ENCODE measurements at regions not wholly inside any gene's neighbourhood (a gene's known extent, or its start where the extent isn't known, plus 50 kb on each side); places are given as distances from the start of the nearest gene placed in this dataset.

- no peak overlapping the region for H3K4me3 Mint-ChIP-seq
- H3K4me1 Mint-ChIP-seq: peaks cover 32% of the 10 kb centered on the region
- POLR2A ChIA-PET: no interaction called here
- peaks cover 6% of the 10 kb centered on the region for H3K36me3 Mint-ChIP-seq (ENCODE audit: low read depth)
- CTCF ChIA-PET: no interaction called here
- DNase-seq: no peak
- H3K9me3 Mint-ChIP-seq: peaks cover 3% of the 10 kb centered on the region
- H3K27ac Mint-ChIP-seq: no peak overlapping the region
- H3K27me3 Mint-ChIP-seq: peaks cover 3% of the 10 kb centered on the region
These were observed 50.8 kb upstream of the PRSS1 start for GRCh38 chr7:142698429-142698828.

GRCh38 chr7:142697270-142697669, 52.0 kb upstream of the PRSS1 start:
- peaks cover 6% of the 10 kb centered on the region for H3K36me3 Mint-ChIP-seq (ENCODE audit: low read depth)
- H3K9me3 Mint-ChIP-seq: peaks cover 3% of the 10 kb centered on the region
- H3K4me1 Mint-ChIP-seq: peaks cover 32% of the 10 kb centered on the region
- H3K27me3 Mint-ChIP-seq: peaks cover 3% of the 10 kb centered on the region
- no peak overlapping the region for H3K4me3 Mint-ChIP-seq
- no peak for DNase-seq
- ChIA-PET POLR2A (no interaction called here), CTCF (no interaction called here)
- H3K27ac Mint-ChIP-seq: no peak overlapping the region

DNA sequence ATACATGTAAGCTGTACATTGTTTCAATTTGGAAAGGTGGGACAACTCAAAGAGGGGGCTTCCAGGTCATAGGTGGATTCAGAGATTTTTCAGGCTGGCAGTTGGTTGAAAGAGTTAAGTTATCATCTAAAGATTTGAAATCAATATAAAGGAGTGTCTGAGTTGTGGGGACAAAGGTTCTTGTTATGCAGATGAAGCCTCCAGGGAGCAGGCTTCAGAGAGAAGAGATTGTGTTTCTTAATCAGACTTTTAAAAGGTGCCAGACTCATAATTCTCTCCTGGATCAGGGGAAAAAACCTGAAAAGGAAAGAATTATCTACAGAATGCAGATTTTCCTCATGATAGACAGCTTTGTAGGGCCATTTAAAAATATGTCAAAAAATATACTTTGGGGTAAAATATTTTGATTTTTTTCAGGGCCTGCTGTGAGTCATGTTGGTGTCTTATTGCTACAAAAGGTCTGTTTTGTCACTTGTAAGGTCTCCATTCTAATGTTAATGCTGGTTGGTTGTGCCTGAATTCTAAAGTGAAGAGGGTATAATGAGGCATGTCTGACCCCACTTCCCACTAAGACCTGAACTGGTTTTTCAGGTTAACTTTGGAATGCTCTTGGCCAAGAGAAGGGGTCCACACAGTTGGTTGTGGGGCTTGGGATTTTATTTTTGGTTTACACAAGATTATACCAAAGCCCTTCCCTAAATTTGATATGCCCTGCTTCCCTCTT, 52.7 kb upstream of the PRSS1 start:
- H3K4me1 Mint-ChIP-seq: peaks cover 27% of the 10 kb centered on the region
- H3K36me3 Mint-ChIP-seq (ENCODE audit: low read depth): peaks cover 6% of the 10 kb centered on the region
- H3K27ac Mint-ChIP-seq: no peak overlapping the region
- ChIA-PET CTCF (interaction anchor here (1.0 to 1.3 kb wide), 2 partner anchors 86 to 115 kb away, joined by 3 read pairs; no protein-coding TSS in a partner anchor), POLR2A (no interaction called here)
- DNase-seq: no peak
- H3K9me3 Mint-ChIP-seq: peaks cover 3% of the 10 kb centered on the region
- H3K4me3 Mint-ChIP-seq: no peak overlapping the region
- H3K27me3 Mint-ChIP-seq: peaks cover 3% of the 10 kb centered on the region

GRCh38 chr7:142693911-142694310, 55.4 kb upstream of the PRSS1 start:
- Mint-ChIP-seq H3K9me3 (peaks cover 3% of the 10 kb centered on the region), H3K4me1 (peaks cover 25% of the 10 kb centered on the region), H3K36me3 (ENCODE audit: low read depth) (peaks cover 2% of the 10 kb centered on the region), H3K27ac (no peak overlapping the region), H3K4me3 (no peak overlapping the region), H3K27me3 (peaks cover 3% of the 10 kb centered on the region)
- POLR2A ChIA-PET: no interaction called here
- CTCF ChIA-PET: no interaction called here
- no peak for DNase-seq

GRCh38 chr7:142690554-142691182, 58.6 kb upstream of the PRSS1 start:
- no peaks in the 10 kb centered on the region for H3K36me3 Mint-ChIP-seq (ENCODE audit: low read depth)
- ChIA-PET POLR2A (no interaction called here), CTCF (no interaction called here)
- H3K4me3 Mint-ChIP-seq: no peak overlapping the region
- DNase-seq: no peak
- peaks cover 31% of the 10 kb centered on the region for H3K4me1 Mint-ChIP-seq
- H3K27ac Mint-ChIP-seq: peak overlapping the region; percentile 78
- no peaks in the 10 kb centered on the region for H3K27me3 Mint-ChIP-seq
- H3K9me3 Mint-ChIP-seq: no peaks in the 10 kb centered on the region

DNA sequence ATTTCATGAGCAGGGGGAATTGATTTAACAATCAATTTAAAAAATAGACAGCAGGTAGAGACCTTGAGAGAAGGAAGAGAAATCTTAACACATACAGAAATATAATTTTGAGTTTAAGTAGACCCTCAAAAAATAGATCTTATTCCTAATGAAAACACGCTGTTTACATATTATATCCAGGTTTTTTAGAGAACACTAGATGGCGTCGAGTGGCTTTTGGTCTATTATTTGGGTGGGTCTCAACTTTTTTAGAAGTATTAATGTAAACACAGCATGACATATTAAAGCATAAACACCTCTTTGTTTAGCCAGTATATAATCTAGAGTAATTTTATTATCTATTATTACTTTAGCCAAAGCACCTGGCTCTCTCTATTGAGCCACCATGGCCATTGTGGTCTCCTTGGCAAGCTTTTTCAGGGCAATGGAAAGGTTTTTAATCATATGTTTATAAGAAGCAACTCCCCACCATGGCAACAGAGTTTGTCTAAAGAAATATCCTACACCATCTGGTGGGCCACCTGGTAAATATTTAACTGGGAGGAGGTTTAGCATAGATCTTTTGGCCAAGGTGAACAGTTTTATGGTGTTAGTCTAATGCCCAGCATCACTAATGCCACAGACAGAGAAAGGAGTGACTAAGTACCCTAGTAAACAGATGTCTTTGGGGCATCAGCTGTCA, 59.7 kb upstream of the PRSS1 start:
- ChIA-PET POLR2A (no interaction called here), CTCF (no interaction called here)
- H3K4me1 Mint-ChIP-seq: peaks cover 32% of the 10 kb centered on the region
- H3K27me3 Mint-ChIP-seq: no peaks in the 10 kb centered on the region
- no peak for DNase-seq
- H3K27ac Mint-ChIP-seq: peak overlapping the region; percentile 41
- no peak overlapping the region for H3K4me3 Mint-ChIP-seq
- no peaks in the 10 kb centered on the region for H3K36me3 Mint-ChIP-seq (ENCODE audit: low read depth)
- H3K9me3 Mint-ChIP-seq: no peaks in the 10 kb centered on the region

- ChIA-PET CTCF (no interaction called here), POLR2A (no interaction called here)
- DNase-seq: no peak
- H3K4me3 Mint-ChIP-seq: no peak overlapping the region
- peaks cover 2% of the 10 kb centered on the region for H3K36me3 Mint-ChIP-seq (ENCODE audit: low read depth)
- peaks cover 42% of the 10 kb centered on the region for H3K4me1 Mint-ChIP-seq
- H3K27ac Mint-ChIP-seq: peak overlapping the region; percentile 36
- H3K9me3 Mint-ChIP-seq: no peaks in the 10 kb centered on the region
- H3K27me3 Mint-ChIP-seq: no peaks in the 10 kb centered on the region
These were observed 63.3 kb upstream of the PRSS1 start for GRCh38 chr7:142685877-142686508.

DNA sequence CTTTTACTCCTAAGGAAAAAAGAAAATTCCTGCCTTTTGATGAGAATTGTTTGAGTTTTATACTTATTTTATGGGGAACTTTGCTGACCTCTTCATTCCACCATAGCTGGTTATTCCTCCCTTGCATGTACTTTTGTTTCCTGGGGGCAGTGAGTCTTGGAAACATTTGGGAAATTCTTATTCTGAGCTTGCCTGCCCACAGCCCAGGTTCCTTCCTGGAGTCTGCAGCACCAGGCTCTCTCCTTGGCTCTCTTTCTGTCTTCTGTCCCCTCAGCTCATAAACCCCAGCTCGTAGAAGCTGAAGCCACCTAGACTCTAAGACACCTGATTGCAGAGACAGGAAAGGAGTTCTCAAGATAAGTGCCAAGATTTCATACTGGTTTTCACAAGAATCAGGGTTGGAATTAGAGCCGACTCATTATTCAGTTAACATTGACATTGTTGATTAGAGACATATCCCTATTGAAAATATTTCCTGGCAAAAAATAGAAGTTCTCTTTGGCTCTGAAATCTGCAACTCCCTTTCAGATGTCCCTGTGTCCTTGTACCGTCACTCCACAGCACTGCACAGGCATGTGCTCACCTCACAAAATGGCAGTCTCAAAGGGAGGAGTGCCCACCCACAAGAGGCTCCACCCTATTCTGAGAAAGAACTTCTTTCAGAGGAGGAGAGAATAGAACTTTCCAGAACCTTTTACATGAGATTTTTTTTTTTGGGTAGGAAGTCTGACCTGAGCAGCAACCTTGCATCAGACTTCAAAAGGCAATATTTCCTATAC, 67.8 kb upstream of the PRSS1 start:
- peaks cover 3% of the 10 kb centered on the region for H3K36me3 Mint-ChIP-seq (ENCODE audit: low read depth)
- ChIA-PET POLR2A (no interaction called here), CTCF (interaction anchor here (0.8 kb wide), 1 partner anchor 11 kb away, joined by 3 read pairs; no protein-coding TSS in a partner anchor)
- H3K27ac Mint-ChIP-seq: no peak overlapping the region
- DNase-seq: no peak
- H3K27me3 Mint-ChIP-seq: peaks cover 2% of the 10 kb centered on the region
- peaks cover 25% of the 10 kb centered on the region for H3K4me1 Mint-ChIP-seq
- H3K9me3 Mint-ChIP-seq: peaks cover 4% of the 10 kb centered on the region
- H3K4me3 Mint-ChIP-seq: no peak overlapping the region

- CTCF ChIA-PET: interaction anchor here (1.5 to 2.9 kb wide), 3 partner anchors 11 to 113 kb away, joined by 3 to 16 read pairs (median 3); no protein-coding TSS in a partner anchor
- H3K27me3 Mint-ChIP-seq: no peaks in the 10 kb centered on the region
- POLR2A ChIA-PET: no interaction called here
These were observed 77.8 kb upstream of the PRSS1 start for GRCh38 chr7:142671506-142671905.

GRCh38 chr7:142670511-142670910, 78.8 kb upstream of the PRSS1 start:
- H3K27ac Mint-ChIP-seq: peak overlapping the region; percentile 72
- H3K4me1 Mint-ChIP-seq: peaks cover 31% of the 10 kb centered on the region
- ChIA-PET CTCF (interaction anchor here (1.5 to 2.9 kb wide), 3 partner anchors 12 to 114 kb away, joined by 3 to 16 read pairs (median 3); no protein-coding TSS in a partner anchor), POLR2A (no interaction called here)
- DNase-seq: no peak
- H3K4me3 Mint-ChIP-seq: peak overlapping the region; percentile 22
- no peaks in the 10 kb centered on the region for H3K9me3 Mint-ChIP-seq
- H3K27me3 Mint-ChIP-seq: no peaks in the 10 kb centered on the region
- no peaks in the 10 kb centered on the region for H3K36me3 Mint-ChIP-seq (ENCODE audit: low read depth)

More at GRCh38 chr7:142671506-142671905, 77.8 kb upstream of the PRSS1 start:
- no peak for DNase-seq
- Mint-ChIP-seq H3K4me3 (no peak overlapping the region), H3K36me3 (ENCODE audit: low read depth) (no peaks in the 10 kb centered on the region), H3K4me1 (peaks cover 31% of the 10 kb centered on the region), H3K9me3 (no peaks in the 10 kb centered on the region), H3K27ac (no peak overlapping the region)

- no peaks in the 10 kb centered on the region for H3K9me3 Mint-ChIP-seq
- H3K27me3 Mint-ChIP-seq: no peaks in the 10 kb centered on the region
- peaks cover 31% of the 10 kb centered on the region for H3K4me1 Mint-ChIP-seq
- H3K4me3 Mint-ChIP-seq: no peak overlapping the region
- CTCF ChIA-PET: interaction anchor here (1.2 to 3.2 kb wide), 3 partner anchors 10 to 114 kb away, joined by 4 to 19 read pairs (median 16); no protein-coding TSS in a partner anchor
- DNase-seq: no peak
- H3K27ac Mint-ChIP-seq: no peak overlapping the region
- H3K36me3 Mint-ChIP-seq (ENCODE audit: low read depth): no peaks in the 10 kb centered on the region
- POLR2A ChIA-PET: no interaction called here
These were observed 80.1 kb upstream of the PRSS1 start for GRCh38 chr7:142669074-142669654.

DNA sequence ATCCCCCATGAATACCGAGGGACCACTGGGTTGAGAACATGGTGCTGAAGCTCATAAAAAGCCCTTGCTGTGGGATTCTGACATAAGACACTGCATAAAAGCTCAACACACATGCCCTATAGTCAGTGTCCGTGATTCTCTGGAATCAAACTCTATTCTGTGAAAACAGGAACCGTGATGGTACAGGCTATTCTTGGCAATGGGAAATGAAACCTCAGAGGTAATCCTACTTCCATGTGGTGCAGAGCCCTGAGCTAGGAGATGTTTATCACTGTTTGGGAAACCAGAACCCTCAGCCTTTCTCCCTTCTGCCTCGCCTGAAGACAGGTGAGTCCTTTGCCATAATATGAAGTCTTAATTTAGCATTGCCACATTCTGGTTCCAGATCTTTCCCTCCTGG, 80.8 kb upstream of the PRSS1 start:
- ChIA-PET CTCF (interaction anchor here (1.2 to 3.2 kb wide), 2 partner anchors 9 to 115 kb away, joined by 4 to 19 read pairs; no protein-coding TSS in a partner anchor), POLR2A (no interaction called here)
- peaks cover 31% of the 10 kb centered on the region for H3K4me1 Mint-ChIP-seq
- no peak overlapping the region for H3K4me3 Mint-ChIP-seq
- H3K27ac Mint-ChIP-seq: no peak overlapping the region
- no peak for DNase-seq
- no peaks in the 10 kb centered on the region for H3K27me3 Mint-ChIP-seq
- H3K9me3 Mint-ChIP-seq: no peaks in the 10 kb centered on the region
- H3K36me3 Mint-ChIP-seq (ENCODE audit: low read depth): no peaks in the 10 kb centered on the region
